IMR-90 (cell line): ENCODE measurements at regions not wholly inside any gene's neighbourhood (a gene's known extent, or its start where the extent isn't known, plus 50 kb on each side); places are given as distances from the start of the nearest gene placed in this dataset.

ENCODE experiments used
- BHLHE40 ChIP-seq: fragments of 150-350 bp; IDR thresholded peaks from 2 replicates; pipeline ENCODE4 v1.6.1; 2016; ENCODE audit warnings: mild to moderate bottlenecking, low read depth, low read length
- CEBPB ChIP-seq: IDR thresholded peaks from 2 replicates; pipeline ENCODE4 v1.6.1; 2012; ENCODE audit warnings: low read depth, low read length, improper control_type of control experiment
- CTCF ChIP-seq: conservative IDR thresholded peaks from 2 replicates; pipeline ENCODE4 v1.5.1; 2012; ENCODE audit warnings: mild to moderate bottlenecking, low read depth, low read length, improper control_type of control experiment
- ELK1 ChIP-seq: fragments of 150-350 bp; IDR thresholded peaks from 2 replicates; pipeline ENCODE4 v1.6.1; 2016; ENCODE audit warnings: low read depth, mild to moderate bottlenecking, low read length, moderate library complexity, borderline replicate concordance
- MAZ ChIP-seq: IDR thresholded peaks from 2 replicates; pipeline ENCODE4 v1.6.1; 2012; ENCODE audit warnings: low read depth, mild to moderate bottlenecking, low read length, improper control_type of control experiment, moderate library complexity, borderline replicate concordance
- MXI1 ChIP-seq: IDR thresholded peaks from 2 replicates; pipeline ENCODE4 v1.6.1; 2012; ENCODE audit warnings: low read depth, mild to moderate bottlenecking, low read length, moderate library complexity, borderline replicate concordance
- NFE2L2 ChIP-seq: fragments of 150-350 bp; IDR thresholded peaks from 2 replicates; pipeline ENCODE4 v1.6.1; 2016; ENCODE audit warnings: low read depth, mild to moderate bottlenecking, low read length
- POLR2A ChIP-seq: IDR thresholded peaks from 2 replicates; pipeline ENCODE4 v1.6.1; 2012; ENCODE audit warnings: mild to moderate bottlenecking, low read depth, low read length
- RAD21 ChIP-seq: IDR thresholded peaks from 2 replicates; pipeline ENCODE4 v1.6.1; 2012; ENCODE audit warnings: low read length, improper control_type of control experiment
- RCOR1 ChIP-seq: IDR thresholded peaks from 2 replicates; pipeline ENCODE4 v1.6.1; 2012; ENCODE audit warnings: mild to moderate bottlenecking, low read length, improper control_type of control experiment; ENCODE audit not compliant: insufficient replicate concordance
- SMC3 ChIP-seq: fragments of 150-350 bp; IDR thresholded peaks from 2 replicates; pipeline ENCODE4 v1.6.1; 2016; ENCODE audit warnings: low read depth, mild to moderate bottlenecking, antibody characterized with exemption, low read length, moderate library complexity

GRCh38 chr3:154762486-154762885 lies 317.6 kb upstream of the MME start:
- TF ChIP-seq CTCF = no peak
- no peak for TF ChIP-seq SMC3
- no peak for TF ChIP-seq MAZ
- TF ChIP-seq POLR2A = no peak
- no peak for TF ChIP-seq RAD21
- TF ChIP-seq NFE2L2 = no peak
- no peak for TF ChIP-seq BHLHE40
- no peak for TF ChIP-seq CEBPB
- TF ChIP-seq ELK1 = no peak
- TF ChIP-seq RCOR1 = no peak
- TF ChIP-seq MXI1 = no peak
